KMS-11 (cell line): ENCODE measurements at regions not wholly inside any gene's neighbourhood (a gene's known extent, or its start where the extent isn't known, plus 50 kb on each side); places are given as distances from the start of the nearest gene placed in this dataset.
"Not testable (repeated sequence)": the region's sequence is repeated elsewhere in the genome, so short reads cannot be mapped to it uniquely, and the experiment has no call there.

ENCODE experiments used
- H2AFZ ChIP-seq: fragments of 200-600 bp; sonication (generic); 2 replicates; pipeline ENCODE4 v1.6.1; 2016; ENCODE audit warnings: antibody characterized with exemption, mixed run types, low read depth
- H3K27ac ChIP-seq: fragments of 200-600 bp; sonication (generic); 2 replicates; pipeline ENCODE4 v1.6.1; 2016; ENCODE audit warnings: mild to moderate bottlenecking, mixed run types
- H3K27me3 ChIP-seq: fragments of 200-600 bp; sonication (generic); 2 replicates; pipeline ENCODE4 v1.6.1; 2017; ENCODE audit warnings: mild to moderate bottlenecking, low read depth, mixed run types, moderate library complexity; ENCODE audit not compliant: insufficient read depth
- H3K36me3 ChIP-seq: fragments of 200-600 bp; sonication (generic); 2 replicates; pipeline ENCODE4 v1.6.1; 2017; ENCODE audit warnings: mild to moderate bottlenecking, mixed run types; ENCODE audit not compliant: insufficient read depth
- H3K4me1 ChIP-seq: fragments of 200-600 bp; sonication (generic); 2 replicates; pipeline ENCODE4 v1.6.1; 2016; ENCODE audit warnings: mild to moderate bottlenecking, low read depth, mixed run types; ENCODE audit not compliant: poor library complexity, severe bottlenecking
- H3K4me2 ChIP-seq: fragments of 200-600 bp; sonication (generic); 2 replicates; pipeline ENCODE4 v1.7.0; 2016; ENCODE audit warnings: mild to moderate bottlenecking, mixed run types
- H3K4me3 ChIP-seq: fragments of 200-600 bp; sonication (generic); IDR thresholded peaks from 2 replicates; pipeline ENCODE4 v1.6.1; 2017; ENCODE audit warnings: low read depth, low read length, mixed read lengths; ENCODE audit not compliant: insufficient read depth
- H3K79me2 ChIP-seq: fragments of 200-600 bp; sonication (generic); 2 replicates; pipeline ENCODE4 v1.6.1; 2016; ENCODE audit warnings: low read depth, mixed run types; ENCODE audit not compliant: insufficient read depth
- H3K9ac ChIP-seq: fragments of 200-600 bp; sonication (generic); 2 replicates; pipeline ENCODE4 v1.6.1; 2016; ENCODE audit warnings: mild to moderate bottlenecking, mixed run types
- H4K20me1 ChIP-seq: fragments of 200-600 bp; sonication (generic); 2 replicates; pipeline ENCODE4 v1.6.1; 2016; ENCODE audit warnings: mild to moderate bottlenecking, mixed run types; ENCODE audit not compliant: insufficient read depth
- CTCF ChIP-seq: fragments of 200-600 bp; sonication (generic); conservative IDR thresholded peaks from 2 replicates; pipeline ENCODE4 v1.6.1; 2017; ENCODE audit warnings: low read depth, mild to moderate bottlenecking, antibody characterized with exemption, low read length, moderate library complexity, mixed read lengths

- H3K27me3 ChIP-seq, H3K9ac ChIP-seq, H3K36me3 ChIP-seq, H4K20me1 ChIP-seq, H3K4me2 ChIP-seq, H3K4me1 ChIP-seq, H2AFZ ChIP-seq, H3K27ac ChIP-seq, H3K79me2 ChIP-seq, H3K4me3 ChIP-seq: not testable (repeated sequence)
Observed at GRCh38 chr16:29330623-29331022, 75.9 kb downstream of the NPIPB11 start.

- not testable (repeated sequence) for H3K4me1 ChIP-seq, H3K9ac ChIP-seq, H3K4me3 ChIP-seq, H3K36me3 ChIP-seq, H2AFZ ChIP-seq, H3K27ac ChIP-seq, H3K27me3 ChIP-seq, H3K4me2 ChIP-seq, H3K79me2 ChIP-seq, H4K20me1 ChIP-seq
Observed at GRCh38 chr16:29328528-29328927, 78.0 kb downstream of the NPIPB11 start.

GRCh38 chr16:29327631-29328408, 78.7 kb downstream of the NPIPB11 start:
- not testable (repeated sequence) for H2AFZ ChIP-seq, H3K79me2 ChIP-seq, H3K36me3 ChIP-seq, H3K4me2 ChIP-seq, H3K27ac ChIP-seq, H3K4me3 ChIP-seq, H4K20me1 ChIP-seq, H3K27me3 ChIP-seq, H3K9ac ChIP-seq, H3K4me1 ChIP-seq

- not testable (repeated sequence) for H3K27ac ChIP-seq, H3K79me2 ChIP-seq, H4K20me1 ChIP-seq, H3K36me3 ChIP-seq, H3K27me3 ChIP-seq, H3K4me3 ChIP-seq, H3K4me1 ChIP-seq, H2AFZ ChIP-seq, H3K9ac ChIP-seq, H3K4me2 ChIP-seq
Observed at GRCh38 chr16:29326164-29327125, 80.1 kb downstream of the NPIPB11 start.

- not testable (repeated sequence) for H3K9ac ChIP-seq, H3K79me2 ChIP-seq, H3K27me3 ChIP-seq, H3K36me3 ChIP-seq, H2AFZ ChIP-seq, H3K4me3 ChIP-seq, H3K27ac ChIP-seq, H3K4me2 ChIP-seq, H3K4me1 ChIP-seq, H4K20me1 ChIP-seq
Observed at GRCh38 chr16:29323725-29324124, 82.8 kb downstream of the NPIPB11 start.

GRCh38 chr16:29321585-29321984, 84.9 kb downstream of the NPIPB11 start:
- Histone ChIP-seq H3K9ac (no peak overlapping the region), H3K27ac (no peak overlapping the region), H3K27me3 (peaks cover 14% of the 10 kb centered on the region), H3K4me2 (no peak overlapping the region), H2AFZ (no peak overlapping the region), H4K20me1 (no peaks in the 10 kb centered on the region), H3K4me3 (no peak overlapping the region), H3K36me3 (no peaks in the 10 kb centered on the region), H3K4me1 (no peaks in the 10 kb centered on the region), H3K79me2 (no peaks in the 10 kb centered on the region)
- TF ChIP-seq CTCF, result no peak
